GM19025 (cell line): ENCODE measurements at regions not wholly inside any gene's neighbourhood (a gene's known extent, or its start where the extent isn't known, plus 50 kb on each side); places are given as distances from the start of the nearest gene placed in this dataset.

Experiments
- ATAC-seq: cut with Tn5 transposase; IDR thresholded peaks from one replicate; pipeline ENCODE4 v1.9.1; 2021; ENCODE audit warnings: mild to moderate bottlenecking, low read depth, moderate library complexity; ENCODE audit not compliant: unreplicated experiment

DNA sequence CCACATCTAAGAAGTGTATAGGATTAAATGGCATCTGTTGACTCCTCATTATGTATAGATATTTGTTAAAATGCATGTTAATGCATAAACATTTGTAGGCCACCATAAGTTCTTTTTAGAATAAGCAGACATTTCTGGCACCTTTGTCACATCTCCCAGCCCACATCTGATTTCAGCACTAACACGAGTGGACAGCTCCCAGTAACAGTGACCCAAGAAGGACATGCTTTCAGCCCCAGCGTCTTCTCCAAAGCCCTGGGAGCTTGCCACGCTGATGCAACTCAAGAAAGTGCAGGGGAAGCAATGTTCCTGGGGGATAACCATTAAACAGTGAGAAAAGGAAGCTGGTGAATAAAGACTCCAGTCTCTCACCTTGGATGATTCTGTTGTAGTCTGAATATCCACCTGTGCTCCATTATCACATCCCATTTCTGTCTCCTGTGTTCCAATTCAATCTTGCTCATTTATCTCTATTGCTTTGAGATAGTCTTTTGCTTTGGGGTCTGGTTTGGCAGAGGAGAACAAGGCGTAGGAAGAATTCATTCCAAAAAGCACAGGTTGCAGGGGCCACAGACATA is 182.6 kb upstream of the THSD7B start:
- no peak for ATAC-seq

DNA sequence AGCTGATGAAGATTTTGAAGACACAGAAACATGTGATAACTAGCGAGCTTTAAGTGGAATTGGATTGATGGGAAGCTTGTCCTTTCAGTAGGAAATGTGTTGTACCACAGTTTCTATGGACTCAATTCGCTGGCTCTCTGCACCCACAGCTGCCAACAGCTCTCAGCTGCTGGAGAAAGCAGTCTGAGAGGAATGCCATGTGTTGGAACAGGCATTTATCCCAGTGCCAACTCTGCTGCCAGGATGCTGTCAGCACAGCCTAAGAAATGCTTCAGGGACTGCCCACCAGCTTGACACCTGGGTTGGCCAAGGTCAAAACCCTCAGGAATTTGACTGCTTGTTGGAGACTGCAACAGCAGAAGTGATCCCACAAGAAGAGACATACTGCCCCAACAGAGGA is 193.0 kb upstream of the THSD7B start:
- no peak for ATAC-seq

DNA sequence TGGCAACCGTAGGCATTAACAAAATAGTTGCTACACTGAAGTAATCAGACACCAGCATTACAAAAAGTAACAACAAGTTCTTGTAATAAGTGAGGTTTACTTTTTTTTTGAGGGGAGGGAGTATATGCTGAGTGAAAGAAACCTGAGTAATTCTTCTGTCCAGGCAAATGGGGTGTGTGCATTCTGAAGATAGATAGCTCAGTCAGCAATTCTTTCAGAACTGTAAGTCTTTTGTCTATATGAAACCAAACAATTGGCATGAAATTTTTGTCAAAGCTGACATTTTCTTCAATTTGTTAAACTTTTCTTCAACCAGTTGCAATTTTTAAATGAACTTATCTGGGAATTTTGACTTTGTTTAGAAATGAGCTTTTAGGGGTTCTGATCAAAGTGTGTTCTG is 208.1 kb upstream of the THSD7B start:
- no peak for ATAC-seq

DNA sequence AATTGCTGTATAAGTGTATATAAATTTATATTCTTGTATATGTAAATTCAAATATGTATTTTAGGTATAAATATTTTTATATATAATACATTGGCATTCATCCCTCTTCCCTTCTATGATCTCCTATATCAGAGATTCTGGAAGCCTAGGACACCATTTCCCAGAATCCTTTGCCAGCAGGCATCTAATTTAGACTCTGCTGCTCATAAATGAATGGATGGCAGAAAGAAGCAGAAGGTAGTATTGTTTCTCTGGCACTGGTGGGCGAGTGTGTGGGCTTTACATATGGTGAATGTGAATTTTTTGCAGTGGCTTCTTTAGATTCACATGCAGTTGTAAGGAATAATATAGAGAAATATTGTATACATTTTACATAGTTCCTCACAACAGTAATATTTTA is 215.2 kb upstream of the THSD7B start:
- ATAC-seq: no peak

DNA sequence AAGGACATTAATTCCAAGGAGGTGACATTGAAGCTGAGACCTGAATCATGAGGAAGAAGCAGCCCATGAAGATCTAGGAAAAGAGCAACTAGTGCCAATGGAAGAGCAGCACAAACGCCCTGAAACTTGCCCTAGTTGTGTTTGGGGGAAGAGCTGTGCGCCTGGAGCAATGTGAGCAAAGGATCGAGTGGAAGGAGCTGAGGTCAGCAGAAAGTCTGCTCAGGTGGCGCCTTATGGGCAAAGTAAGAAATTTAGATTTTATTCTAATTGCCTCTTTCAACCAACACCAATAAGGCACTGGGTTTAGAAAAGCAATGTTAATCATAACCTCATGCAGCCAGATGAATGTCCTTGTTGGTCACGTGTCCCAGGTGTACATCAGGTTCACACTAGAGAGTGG is 226.0 kb upstream of the THSD7B start:
- no peak for ATAC-seq

DNA sequence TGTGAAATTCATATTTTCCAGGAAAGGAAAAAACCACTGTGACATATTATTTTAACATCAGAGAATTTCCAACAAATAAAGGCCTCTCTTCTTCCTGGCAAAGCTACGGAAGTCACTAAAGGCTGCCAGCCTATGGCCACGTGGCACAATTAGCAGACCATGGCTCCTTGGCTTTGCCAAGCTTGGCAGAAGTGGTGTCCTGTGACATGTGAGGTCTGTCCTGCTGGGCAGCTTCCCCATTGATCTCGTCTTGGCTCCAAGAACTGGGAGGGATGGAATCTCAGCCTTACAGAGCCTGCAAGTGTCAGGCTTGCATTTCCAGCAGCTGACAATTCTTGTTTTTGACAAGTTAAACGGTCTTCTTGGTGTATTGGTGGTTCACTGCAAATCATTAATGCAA is 226.9 kb upstream of the THSD7B start:
- ATAC-seq: no peak

DNA sequence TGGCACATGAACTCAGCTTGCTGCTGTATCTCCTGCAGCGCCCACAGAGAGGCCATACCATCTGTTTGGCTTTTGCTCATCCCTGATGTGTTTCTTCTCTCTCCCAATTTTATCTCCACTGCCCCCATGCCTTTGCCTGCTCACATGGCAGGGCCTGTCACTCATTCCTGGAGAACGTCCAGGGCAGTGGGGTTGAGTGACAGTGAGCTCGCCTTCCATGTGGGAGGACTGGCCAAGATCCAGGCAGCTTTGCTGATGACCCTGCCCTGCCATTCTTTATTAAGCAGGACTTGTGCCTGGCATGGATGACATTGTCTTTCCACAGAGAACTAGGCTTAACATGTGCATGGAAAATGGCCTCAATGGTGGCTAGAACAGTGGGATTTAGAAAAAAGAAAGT is 230.5 kb upstream of the THSD7B start:
- no peak for ATAC-seq

DNA sequence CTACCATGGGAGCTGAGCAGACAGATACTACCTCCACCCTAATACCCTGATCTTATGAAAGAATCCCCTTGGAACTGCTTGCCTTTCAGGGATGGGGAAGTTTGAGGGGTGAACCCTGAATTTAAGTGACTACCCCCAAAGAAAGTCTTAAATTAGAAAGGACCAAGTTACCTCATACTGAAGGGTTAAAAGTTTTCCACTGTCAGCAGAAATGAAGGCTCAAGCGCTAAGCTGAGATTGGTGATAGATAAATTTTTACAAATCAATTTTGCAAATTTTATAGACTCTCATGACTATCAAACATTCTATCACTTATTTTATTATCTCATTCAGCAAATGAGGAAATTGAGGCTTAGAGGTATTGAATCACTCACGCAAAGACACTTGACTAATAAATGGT is 233.2 kb upstream of the THSD7B start:
- no peak for ATAC-seq

DNA sequence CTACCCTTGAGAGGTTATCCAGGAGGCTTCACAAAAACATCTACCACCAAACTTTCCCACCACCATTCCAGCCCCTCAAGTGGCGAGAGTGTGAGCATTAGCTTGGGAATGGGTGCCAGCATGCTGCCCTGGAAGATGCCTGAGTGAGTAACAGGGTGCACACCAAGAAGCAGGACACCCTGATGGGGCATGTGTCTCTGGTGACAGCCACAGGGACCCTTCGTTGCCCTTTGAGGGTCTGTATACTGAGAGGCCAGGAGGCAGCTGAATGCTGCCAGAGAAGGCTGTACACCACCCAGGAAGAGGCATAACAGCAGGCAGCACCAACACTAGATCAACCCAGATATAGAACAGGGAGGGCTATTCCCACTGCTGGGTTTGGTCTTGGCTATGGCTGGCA is 233.6 kb upstream of the THSD7B start:
- no peak for ATAC-seq

DNA sequence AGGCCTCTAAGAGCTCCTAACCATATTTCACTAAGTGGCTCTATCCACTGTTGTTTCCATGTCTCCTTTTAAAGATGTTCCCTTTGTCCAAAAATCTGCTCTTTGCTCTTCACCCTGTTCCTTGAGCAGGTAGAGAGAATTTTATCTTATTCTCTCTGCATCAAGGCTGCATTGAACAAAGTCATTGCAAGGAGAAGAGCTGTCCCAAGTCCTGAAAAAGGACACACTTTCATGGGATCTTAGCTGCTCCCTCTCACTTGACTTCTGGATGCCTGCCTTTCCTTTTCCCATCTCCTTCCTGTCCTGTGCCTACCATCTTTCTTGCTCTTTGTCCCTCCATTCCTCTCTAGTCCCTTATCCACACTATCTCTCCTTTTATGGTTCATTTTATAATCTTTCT is 235.2 kb upstream of the THSD7B start:
- ATAC-seq: no peak

DNA sequence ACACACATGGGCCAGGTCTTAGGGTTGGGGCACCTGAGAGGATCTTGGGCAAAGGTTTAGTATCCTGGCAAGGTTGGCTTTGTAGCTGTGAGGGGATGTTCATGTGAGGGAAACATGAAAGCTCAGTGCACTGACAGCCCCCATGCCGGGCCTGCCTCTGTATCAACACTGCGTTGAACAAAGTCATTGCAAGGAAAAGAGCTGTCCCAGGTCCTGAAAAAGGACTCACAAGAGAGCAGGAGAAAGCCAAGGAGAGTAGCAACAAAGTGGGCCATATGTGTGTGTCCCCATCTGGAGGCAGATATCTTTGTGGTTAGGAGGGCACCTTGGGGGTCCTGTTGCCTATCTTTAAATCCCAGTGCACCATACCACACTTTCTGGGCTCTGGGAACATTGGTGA is 237.8 kb upstream of the THSD7B start:
- no peak for ATAC-seq

DNA sequence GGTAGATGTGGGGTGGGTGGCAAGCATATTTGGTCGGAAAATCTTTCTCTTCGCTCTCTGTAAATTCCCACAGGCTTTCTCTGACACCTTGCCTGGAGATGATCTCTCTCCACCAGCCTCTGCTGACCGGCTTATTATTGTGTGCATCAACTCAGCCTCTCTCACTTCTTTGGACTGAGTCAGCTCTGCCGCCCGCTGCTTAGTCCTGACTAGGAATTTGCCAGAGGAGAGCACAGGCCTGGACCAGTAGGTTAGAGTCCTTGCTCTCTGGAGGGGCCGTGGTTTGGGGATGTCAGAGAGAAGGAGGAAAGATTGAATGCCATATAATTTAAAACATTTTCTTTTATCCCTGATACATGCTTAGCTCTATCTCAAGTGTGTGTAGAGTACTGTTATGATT is 242.6 kb upstream of the THSD7B start:
- no peak for ATAC-seq

DNA sequence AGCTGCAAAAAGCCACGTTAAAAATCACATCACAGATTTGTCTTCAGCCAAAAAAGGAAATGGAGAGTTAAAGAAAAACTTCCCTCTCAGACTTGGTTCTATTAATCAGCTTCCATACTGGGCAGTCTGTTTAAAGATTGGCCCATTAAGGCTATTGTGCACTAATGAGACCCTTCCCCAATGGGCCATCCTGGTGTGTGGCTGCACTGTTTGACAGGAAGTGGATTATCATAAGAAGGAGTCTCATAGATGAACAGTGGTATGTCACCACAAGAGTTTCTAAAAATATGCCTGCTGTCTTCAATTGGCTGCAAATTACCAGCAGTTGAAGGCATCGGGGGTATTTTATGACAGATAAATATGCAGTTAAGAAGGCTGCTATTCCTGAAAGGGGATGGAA is 247.6 kb upstream of the THSD7B start:
- ATAC-seq: no peak

DNA sequence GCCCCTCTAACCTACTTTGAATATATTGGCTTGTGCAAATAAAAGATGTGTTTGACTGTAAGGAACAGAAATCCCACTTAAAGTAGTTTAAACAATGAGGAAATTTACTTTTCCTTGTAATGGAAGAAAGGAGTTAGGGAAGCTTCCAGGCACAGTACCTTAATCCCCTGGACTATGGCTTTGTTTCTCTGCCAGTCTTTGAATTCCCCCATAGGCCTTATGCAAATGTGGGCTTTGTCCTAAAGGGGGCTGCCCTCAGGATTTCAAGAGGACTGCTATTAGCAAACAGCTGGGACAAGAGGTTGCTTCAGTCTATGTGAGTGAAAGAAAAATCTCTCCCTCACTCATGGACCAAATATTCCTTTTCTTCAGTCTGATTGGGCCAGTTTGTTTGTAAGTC is 255.1 kb upstream of the THSD7B start:
- ATAC-seq: no peak

DNA sequence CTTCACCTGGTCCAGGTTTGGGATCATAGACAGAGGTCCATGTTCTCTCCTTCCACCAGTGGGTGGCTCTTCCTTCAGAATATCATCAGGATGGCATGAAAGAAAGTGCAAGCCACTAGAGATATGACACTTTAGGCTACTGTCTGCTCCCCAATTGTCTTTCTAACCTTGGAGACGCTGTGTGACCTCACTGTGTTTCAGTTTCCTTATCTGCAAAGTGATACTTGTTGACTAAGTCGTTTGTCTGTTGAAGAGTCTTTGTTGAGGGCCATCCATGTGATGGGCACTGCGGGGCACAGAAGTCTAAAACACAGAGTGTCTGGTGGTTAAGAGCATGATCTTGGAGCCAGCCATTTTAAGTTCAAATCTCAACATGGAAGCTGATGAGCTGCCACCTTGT is 259.9 kb upstream of the THSD7B start:
- no peak for ATAC-seq

DNA sequence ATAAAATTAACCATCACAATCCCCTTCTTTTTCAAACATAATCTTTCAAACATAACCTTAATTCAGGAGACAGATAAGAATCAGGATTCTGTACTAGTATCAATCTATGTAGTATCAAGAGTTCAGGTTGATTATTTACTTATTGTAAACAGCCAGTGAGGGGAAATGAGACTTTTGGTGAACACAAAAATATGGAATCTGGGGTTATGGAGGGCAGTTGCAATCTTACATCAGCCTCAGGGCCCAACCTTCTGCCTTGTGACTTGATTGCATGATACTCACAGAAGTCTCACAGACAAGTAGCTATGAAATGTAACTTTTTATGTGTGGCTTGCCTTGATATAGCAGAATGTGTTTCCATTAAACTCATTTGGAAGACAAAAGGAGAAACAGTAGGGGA is 262.7 kb upstream of the THSD7B start:
- ATAC-seq: no peak

DNA sequence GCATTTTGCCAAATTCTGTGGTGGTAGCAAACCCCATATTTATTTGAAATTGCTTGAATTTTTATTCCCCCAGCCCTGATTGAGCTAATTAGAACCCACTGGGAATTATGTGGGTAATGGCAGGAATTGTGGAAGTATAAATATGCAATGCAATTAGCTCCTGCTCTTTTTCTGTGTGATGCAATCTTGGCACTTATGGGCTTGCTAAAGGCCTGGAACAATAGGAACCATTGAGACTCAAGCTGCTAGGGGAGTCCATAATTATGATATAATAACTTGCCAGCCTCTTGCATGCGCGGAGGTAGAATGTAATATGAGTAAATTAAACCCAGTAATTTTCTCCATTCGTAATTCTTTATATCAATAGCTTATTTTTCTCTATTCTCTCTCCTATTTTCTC is 267.6 kb upstream of the THSD7B start:
- no peak for ATAC-seq

DNA sequence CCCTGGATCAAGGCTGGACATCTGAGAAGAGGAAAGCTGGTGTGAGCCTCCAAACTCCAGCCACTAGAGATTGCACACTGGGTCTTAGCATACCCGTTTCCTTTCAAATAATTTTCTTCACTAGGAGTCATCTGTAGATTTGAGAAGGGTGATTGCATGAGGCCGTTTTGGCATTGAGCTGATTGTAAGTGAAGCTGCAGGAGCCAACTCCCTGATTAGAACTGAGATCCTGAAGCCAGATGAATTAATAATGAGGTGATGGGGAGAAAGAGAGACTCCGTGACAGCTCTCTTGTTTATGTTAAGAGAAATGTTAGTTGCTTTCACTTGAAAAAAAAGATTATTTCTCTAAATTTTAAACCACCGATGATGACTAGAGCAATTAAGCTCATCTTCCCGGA is 268.4 kb upstream of the THSD7B start:
- no peak for ATAC-seq

DNA sequence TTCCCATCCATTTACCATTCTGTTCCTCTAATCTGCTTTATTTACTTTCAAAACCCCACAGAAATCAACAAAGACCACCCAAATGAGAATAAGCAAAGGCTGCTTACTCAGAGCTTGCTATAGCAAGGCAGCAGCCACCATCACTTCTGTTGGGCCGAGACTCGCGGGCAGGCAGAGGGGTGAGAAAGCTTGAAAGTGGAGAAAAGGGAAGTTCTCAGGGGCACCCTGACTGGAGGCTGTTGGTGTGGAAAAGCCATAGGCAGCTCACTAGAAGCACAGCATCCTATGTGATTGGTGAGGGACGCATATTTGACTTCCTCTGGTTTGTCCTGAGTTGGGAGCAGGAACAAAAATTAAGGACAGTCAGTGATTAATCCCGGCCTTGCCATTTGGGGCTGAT is 269.7 kb upstream of the THSD7B start:
- no peak for ATAC-seq

DNA sequence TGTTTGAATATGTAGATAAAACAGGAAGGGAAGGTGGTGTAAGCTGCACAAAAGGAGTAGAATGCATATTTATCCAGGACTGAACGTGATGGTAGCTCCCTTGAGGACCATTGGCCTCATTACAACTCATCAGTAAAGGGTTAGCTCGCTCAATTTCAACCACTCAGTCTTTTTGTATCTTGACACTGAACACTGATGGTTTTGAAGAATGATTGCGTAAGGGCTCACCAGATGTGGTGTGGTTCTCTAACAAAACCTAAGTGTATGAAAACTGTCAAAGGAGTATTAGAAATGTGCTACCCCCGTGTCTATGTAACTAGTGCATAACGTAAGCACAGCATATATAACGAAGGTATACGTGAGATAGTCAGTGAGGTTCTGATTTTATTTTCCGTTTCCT is 272.4 kb upstream of the THSD7B start:
- no peak for ATAC-seq

DNA sequence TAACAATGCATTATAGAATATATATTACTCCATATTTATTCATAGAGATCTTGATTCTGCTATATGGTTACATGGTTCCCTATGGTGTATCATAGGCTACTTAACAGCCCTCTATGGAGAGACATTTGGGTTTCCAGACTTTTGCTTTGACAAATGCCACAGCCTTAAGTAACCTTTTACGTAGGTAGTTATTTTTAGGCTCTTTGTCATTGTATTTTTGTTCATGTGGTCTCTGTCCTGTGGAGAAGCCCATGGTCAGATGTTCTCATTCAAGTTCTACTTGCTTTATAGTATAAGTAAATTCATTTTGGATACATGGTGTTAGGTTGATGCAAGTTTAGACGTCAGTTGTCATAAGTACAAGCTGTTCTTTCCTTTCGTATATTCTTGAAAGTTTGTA is 275.2 kb upstream of the THSD7B start:
- ATAC-seq: no peak

DNA sequence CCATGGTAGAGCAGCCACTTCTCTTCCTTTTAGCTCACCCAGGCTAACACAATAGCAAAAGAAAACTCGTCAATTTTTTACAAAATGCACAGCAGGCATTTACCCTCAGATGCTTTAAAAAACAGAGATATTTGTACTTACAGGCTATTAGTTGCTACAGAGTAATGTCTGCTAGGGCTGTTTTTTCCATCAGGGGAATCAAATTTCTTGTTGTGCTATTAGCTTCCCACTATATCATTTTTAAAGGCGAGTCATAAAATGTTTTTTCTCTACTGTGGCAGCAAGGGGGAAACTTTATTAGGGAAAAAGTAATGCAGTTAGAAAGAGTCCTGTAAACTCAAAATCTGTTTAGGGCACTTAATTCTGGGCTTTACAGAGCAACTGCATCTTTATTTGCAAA is 277.9 kb upstream of the THSD7B start:
- ATAC-seq: no peak

DNA sequence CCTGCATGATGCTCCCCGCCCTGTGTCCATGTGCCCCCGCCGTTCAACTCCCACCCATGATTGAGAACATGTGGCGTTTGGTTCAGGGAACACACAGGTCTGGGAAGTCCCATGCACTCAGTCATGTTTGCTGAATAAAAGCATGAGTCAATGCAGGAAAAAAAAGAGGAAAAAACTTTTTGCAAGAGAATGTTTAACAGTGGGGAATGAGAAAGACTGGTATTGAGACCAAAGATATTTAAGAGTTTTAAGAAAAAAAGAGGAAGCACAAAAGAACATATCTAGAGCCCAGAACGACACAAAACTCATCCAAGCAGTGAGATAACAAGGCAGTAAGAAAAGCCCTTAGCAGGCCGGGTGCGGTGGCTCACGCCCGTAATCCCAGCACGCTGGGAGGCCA is 279.2 kb upstream of the THSD7B start:
- no peak for ATAC-seq
